HepG2 (cell line): ENCODE measurements at regions not wholly inside any gene's neighbourhood (a gene's known extent, or its start where the extent isn't known, plus 50 kb on each side); places are given as distances from the start of the nearest gene placed in this dataset.
A peak's percentile ranks its signal among the peaks of the same experiment; 100 is the strongest.

ENCODE experiments used
- BATF2 ChIP-seq: sonication (generic); formaldehyde crosslinking; IDR thresholded peaks from 2 replicates; pipeline ENCODE4 v1.8.0; 2022; ENCODE audit warnings: mild to moderate bottlenecking, missing genetic modification reagents, moderate library complexity
- BORCS8-MEF2B ChIP-seq: sonication (generic); formaldehyde crosslinking; IDR thresholded peaks from 2 replicates; pipeline ENCODE4 v1.8.0; 2022; ENCODE audit warnings: mild to moderate bottlenecking, missing genetic modification reagents
- CBFB ChIP-seq: sonication (generic); formaldehyde crosslinking; IDR thresholded peaks from 2 replicates; pipeline ENCODE4 v1.4.0; 2020; ENCODE audit warnings: missing genetic modification reagents
- HBP1 ChIP-seq: IDR thresholded peaks from 2 replicates; pipeline ENCODE4 v1.6.1; 2016; ENCODE audit warnings: low read depth, control low read depth
- HOXA9 ChIP-seq: sonication (generic); formaldehyde crosslinking; IDR thresholded peaks from 2 replicates; pipeline ENCODE4 v1.8.1; 2022; ENCODE audit warnings: missing genetic modification reagents, mild to moderate bottlenecking, moderate library complexity, borderline replicate concordance
- NBN ChIP-seq: fragments of 450-650 bp; conservative IDR thresholded peaks from 2 replicates; pipeline ENCODE4 v1.6.1; 2017
- NFRKB ChIP-seq: fragments of 450-650 bp; IDR thresholded peaks from 2 replicates; pipeline ENCODE4 v1.6.1; 2017
- REPIN1 ChIP-seq: sonication (generic); formaldehyde crosslinking; IDR thresholded peaks from 2 replicates; pipeline ENCODE4 v1.8.0; 2022; ENCODE audit warnings: missing genetic modification reagents, low read depth, mild to moderate bottlenecking, borderline replicate concordance
- ZBTB46 ChIP-seq: sonication (generic); formaldehyde crosslinking; IDR thresholded peaks from 2 replicates; pipeline ENCODE4 v1.4.0; 2020; ENCODE audit warnings: mild to moderate bottlenecking, missing genetic modification reagents, borderline replicate concordance
- ZFP91 ChIP-seq: sonication (generic); formaldehyde crosslinking; IDR thresholded peaks from 2 replicates; pipeline ENCODE4 v1.9.0; 2022; ENCODE audit warnings: missing genetic modification reagents, mild to moderate bottlenecking, borderline replicate concordance
- ZNF18 ChIP-seq: sonication (generic); formaldehyde crosslinking; IDR thresholded peaks from 2 replicates; pipeline ENCODE4 v1.8.0; 2022; ENCODE audit warnings: mild to moderate bottlenecking, missing genetic modification reagents; ENCODE audit not compliant: insufficient replicate concordance
- ZNF280D ChIP-seq: sonication (generic); formaldehyde crosslinking; IDR thresholded peaks from 2 replicates; pipeline ENCODE4 v1.5.1; 2020; ENCODE audit warnings: mild to moderate bottlenecking, missing genetic modification reagents
- ZNF644 ChIP-seq: IDR thresholded peaks from 2 replicates; pipeline ENCODE4 v1.6.1; 2016; ENCODE audit warnings: low read depth
- ZNF710 ChIP-seq: sonication (generic); formaldehyde crosslinking; IDR thresholded peaks from 2 replicates; pipeline ENCODE4 v1.5.0; 2020; ENCODE audit warnings: mild to moderate bottlenecking, missing genetic modification reagents, borderline replicate concordance

GRCh38 chr6:28606424-28607391 lies 81.0 kb downstream of the GPX5 start (continued):
- TF ChIP-seq ZFP91 (CRISPR knock-in tag): peak; percentile 23; the same call in 1 of the 2 replicates
- no peak for TF ChIP-seq NFRKB
- 0 out of 2 replicates have a peak, but pooled peaks have one; percentile 13 for TF ChIP-seq ZNF280D
- peak; percentile 81 for TF ChIP-seq CBFB (CRISPR knock-in tag)
- TF ChIP-seq HBP1 (CRISPR knock-in tag): no peak; the same call in 1 of the 2 replicates
- TF ChIP-seq ZNF710 (CRISPR knock-in tag): peak; percentile 68; the same call in 1 of the 2 replicates
- peak; percentile 62; the same call in 1 of the 2 replicates for TF ChIP-seq REPIN1
- TF ChIP-seq BORCS8-MEF2B (CRISPR knock-in tag): no peak
- no peak for TF ChIP-seq BATF2 (CRISPR knock-in tag)
- TF ChIP-seq HOXA9 (CRISPR knock-in tag): no peak
- no peak for TF ChIP-seq ZNF644 (CRISPR knock-in tag)
- no peak for TF ChIP-seq NBN
- no peak for TF ChIP-seq ZNF18
- TF ChIP-seq ZBTB46 (CRISPR knock-in tag): 0 out of 2 replicates have a peak, but pooled peaks have one; percentile 65
